ENCODE measurements at regions not wholly inside any gene's neighbourhood (a gene's known extent, or its start where the extent isn't known, plus 50 kb on each side); places are given as distances from the start of the nearest gene placed in this dataset.

- H3K4me3 Mint-ChIP-seq, result no peak overlapping the region
- CTCF ChIA-PET, result no interaction called here
- no peaks in the 10 kb centered on the region for H3K4me1 Mint-ChIP-seq
- no peaks in the 10 kb centered on the region for H3K27me3 Mint-ChIP-seq
- H3K27ac Mint-ChIP-seq, result no peak overlapping the region
- H3K36me3 Mint-ChIP-seq, result no peaks in the 10 kb centered on the region
- H3K9me3 Mint-ChIP-seq, result no peaks in the 10 kb centered on the region
- DNase-seq, result no peak
Measured at GRCh38 chr1:100622037-100622436, 84.1 kb downstream of the GPR88 start.

GRCh38 chr1:100622506-100622905, 84.6 kb downstream of the GPR88 start:
- no peaks in the 10 kb centered on the region for H3K9me3 Mint-ChIP-seq
- H3K36me3 Mint-ChIP-seq, result no peaks in the 10 kb centered on the region
- H3K27ac Mint-ChIP-seq, result no peak overlapping the region
- H3K4me1 Mint-ChIP-seq, result no peaks in the 10 kb centered on the region
- CTCF ChIA-PET, result no interaction called here
- no peak overlapping the region for H3K4me3 Mint-ChIP-seq
- DNase-seq, result no peak
- no peaks in the 10 kb centered on the region for H3K27me3 Mint-ChIP-seq

- no peak overlapping the region for H3K27ac Mint-ChIP-seq
- no peak overlapping the region for H3K4me3 Mint-ChIP-seq
- DNase-seq, result no peak
- no peaks in the 10 kb centered on the region for H3K27me3 Mint-ChIP-seq
- CTCF ChIA-PET, result no interaction called here
- no peaks in the 10 kb centered on the region for H3K9me3 Mint-ChIP-seq
- no peaks in the 10 kb centered on the region for H3K4me1 Mint-ChIP-seq
- no peaks in the 10 kb centered on the region for H3K36me3 Mint-ChIP-seq
Measured at GRCh38 chr1:100622966-100623762, 85.2 kb downstream of the GPR88 start.

GRCh38 chr1:100624886-100625610, 87.1 kb downstream of the GPR88 start:
- no peaks in the 10 kb centered on the region for H3K27me3 Mint-ChIP-seq
- H3K36me3 Mint-ChIP-seq, result no peaks in the 10 kb centered on the region
- H3K9me3 Mint-ChIP-seq, result no peaks in the 10 kb centered on the region
- no peaks in the 10 kb centered on the region for H3K4me1 Mint-ChIP-seq
- H3K27ac Mint-ChIP-seq, result no peak overlapping the region
- no peak overlapping the region for H3K4me3 Mint-ChIP-seq
- no peak for DNase-seq
- CTCF ChIA-PET, result no interaction called here

GRCh38 chr1:100626397-100626796, 88.5 kb downstream of the GPR88 start:
- peaks cover 6% of the 10 kb centered on the region for H3K4me1 Mint-ChIP-seq
- no peak overlapping the region for H3K27ac Mint-ChIP-seq
- H3K4me3 Mint-ChIP-seq, result no peak overlapping the region
- H3K27me3 Mint-ChIP-seq, result no peaks in the 10 kb centered on the region
- H3K36me3 Mint-ChIP-seq, result no peaks in the 10 kb centered on the region
- CTCF ChIA-PET, result no interaction called here
- DNase-seq, result no peak
- H3K9me3 Mint-ChIP-seq, result no peaks in the 10 kb centered on the region

GRCh38 chr1:100627054-100627716, 89.2 kb downstream of the GPR88 start:
- no peaks in the 10 kb centered on the region for H3K36me3 Mint-ChIP-seq
- H3K4me3 Mint-ChIP-seq, result no peak overlapping the region
- H3K4me1 Mint-ChIP-seq, result peaks cover 6% of the 10 kb centered on the region
- DNase-seq, result no peak
- no peaks in the 10 kb centered on the region for H3K9me3 Mint-ChIP-seq
- H3K27ac Mint-ChIP-seq, result no peak overlapping the region
- H3K27me3 Mint-ChIP-seq, result no peaks in the 10 kb centered on the region
- CTCF ChIA-PET, result no interaction called here

GRCh38 chr1:100627936-100628335, 90.0 kb downstream of the GPR88 start:
- peaks cover 6% of the 10 kb centered on the region for H3K4me1 Mint-ChIP-seq
- CTCF ChIA-PET, result no interaction called here
- no peak overlapping the region for H3K27ac Mint-ChIP-seq
- DNase-seq, result no peak
- H3K4me3 Mint-ChIP-seq, result no peak overlapping the region
- no peaks in the 10 kb centered on the region for H3K9me3 Mint-ChIP-seq
- H3K36me3 Mint-ChIP-seq, result no peaks in the 10 kb centered on the region
- no peaks in the 10 kb centered on the region for H3K27me3 Mint-ChIP-seq

- no peak for DNase-seq
- H3K9me3 Mint-ChIP-seq, result no peaks in the 10 kb centered on the region
- H3K36me3 Mint-ChIP-seq, result no peaks in the 10 kb centered on the region
- no peak overlapping the region for H3K27ac Mint-ChIP-seq
- H3K4me3 Mint-ChIP-seq, result no peak overlapping the region
- CTCF ChIA-PET, result no interaction called here
- no peaks in the 10 kb centered on the region for H3K27me3 Mint-ChIP-seq
- peaks cover 6% of the 10 kb centered on the region for H3K4me1 Mint-ChIP-seq
Measured at GRCh38 chr1:100628631-100629081, 90.7 kb downstream of the GPR88 start.

- H3K4me1 Mint-ChIP-seq, result peaks cover 6% of the 10 kb centered on the region
- H3K27me3 Mint-ChIP-seq, result no peaks in the 10 kb centered on the region
- CTCF ChIA-PET, result no interaction called here
- no peak overlapping the region for H3K27ac Mint-ChIP-seq
- DNase-seq, result no peak
- H3K36me3 Mint-ChIP-seq, result no peaks in the 10 kb centered on the region
- no peaks in the 10 kb centered on the region for H3K9me3 Mint-ChIP-seq
- H3K4me3 Mint-ChIP-seq, result no peak overlapping the region
Measured at GRCh38 chr1:100629391-100629790, 90.2 kb upstream of the VCAM1 start.

GRCh38 chr1:100631015-100631551, 88.5 kb upstream of the VCAM1 start:
- Mint-ChIP-seq H3K9me3 (no peaks in the 10 kb centered on the region), H3K4me3 (no peak overlapping the region), H3K36me3 (no peaks in the 10 kb centered on the region), H3K27ac (no peak overlapping the region), H3K4me1 (peaks cover 6% of the 10 kb centered on the region), H3K27me3 (no peaks in the 10 kb centered on the region)
- DNase-seq, result no peak
- CTCF ChIA-PET, result interaction anchor here (0.6 kb wide), 2 partner anchors 16 to 885 kb away, joined by 3 read pairs; no protein-coding TSS in a partner anchor

GRCh38 chr1:100642826-100643225, 76.7 kb upstream of the VCAM1 start:
- peaks cover 9% of the 10 kb centered on the region for H3K27me3 Mint-ChIP-seq
- no peaks in the 10 kb centered on the region for H3K4me1 Mint-ChIP-seq
- no peak overlapping the region for H3K27ac Mint-ChIP-seq
- no peaks in the 10 kb centered on the region for H3K9me3 Mint-ChIP-seq
- H3K36me3 Mint-ChIP-seq, result no peaks in the 10 kb centered on the region
- H3K4me3 Mint-ChIP-seq, result no peak overlapping the region
- DNase-seq, result no peak
- CTCF ChIA-PET, result no interaction called here

GRCh38 chr1:100643471-100644196, 75.9 kb upstream of the VCAM1 start:
- Mint-ChIP-seq H3K9me3 (no peaks in the 10 kb centered on the region), H3K36me3 (no peaks in the 10 kb centered on the region), H3K27ac (no peak overlapping the region), H3K27me3 (peaks cover 12% of the 10 kb centered on the region), H3K4me3 (no peak overlapping the region), H3K4me1 (no peaks in the 10 kb centered on the region)
- no peak for DNase-seq
- CTCF ChIA-PET, result no interaction called here

GRCh38 chr1:100646001-100646400, 73.5 kb upstream of the VCAM1 start:
- no peak overlapping the region for H3K27ac Mint-ChIP-seq
- H3K27me3 Mint-ChIP-seq, result peaks cover 12% of the 10 kb centered on the region
- H3K4me3 Mint-ChIP-seq, result no peak overlapping the region
- DNase-seq, result no peak
- CTCF ChIA-PET, result no interaction called here
- H3K4me1 Mint-ChIP-seq, result no peaks in the 10 kb centered on the region
- peaks cover 5% of the 10 kb centered on the region for H3K9me3 Mint-ChIP-seq
- no peaks in the 10 kb centered on the region for H3K36me3 Mint-ChIP-seq

GRCh38 chr1:100649146-100649545, 70.4 kb upstream of the VCAM1 start:
- DNase-seq, result no peak
- Mint-ChIP-seq H3K27ac (no peak overlapping the region), H3K36me3 (no peaks in the 10 kb centered on the region), H3K4me3 (no peak overlapping the region), H3K9me3 (peaks cover 7% of the 10 kb centered on the region), H3K27me3 (peaks cover 12% of the 10 kb centered on the region), H3K4me1 (no peaks in the 10 kb centered on the region)
- CTCF ChIA-PET, result interaction anchor here (0.5 to 0.6 kb wide), 2 partner anchors 39 to 206 kb away, joined by 3 to 4 read pairs; no protein-coding TSS in a partner anchor
